H9 (cell line): ENCODE measurements at regions not wholly inside any gene's neighbourhood (a gene's known extent, or its start where the extent isn't known, plus 50 kb on each side); places are given as distances from the start of the nearest gene placed in this dataset.

Experiments
- DNase-seq: peaks from one replicate; pipeline ENCODE4 v3.0.0-alpha.2; 2017
- H2AFZ ChIP-seq: one replicate; pipeline ENCODE4 v1.6.1; 2013; ENCODE audit warnings: mild to moderate bottlenecking, low read length, control low read depth, moderate library complexity
- H2AK5ac ChIP-seq: 2 replicates; pipeline ENCODE4 v1.6.1; 2013; ENCODE audit warnings: low read length, control low read depth, mixed read lengths; ENCODE audit not compliant: insufficient read length
- H2BK120ac ChIP-seq: one replicate; pipeline ENCODE4 v1.6.1; 2013; ENCODE audit warnings: low read depth, mild to moderate bottlenecking, low read length, control low read depth, inconsistent platforms; ENCODE audit not compliant: poor library complexity, severe bottlenecking
- H2BK12ac ChIP-seq: 2 replicates; pipeline ENCODE4 v1.6.1; 2013; ENCODE audit warnings: low read length, control low read depth, mixed read lengths, low read depth; ENCODE audit not compliant: insufficient read length
- H2BK15ac ChIP-seq: 2 replicates; pipeline ENCODE4 v1.6.1; 2013; ENCODE audit warnings: low read depth, low read length, control low read depth
- H2BK20ac ChIP-seq: one replicate; pipeline ENCODE4 v1.6.1; 2013; ENCODE audit warnings: low read depth, mild to moderate bottlenecking, low read length, control low read depth, inconsistent platforms; ENCODE audit not compliant: poor library complexity, severe bottlenecking
- H2BK5ac ChIP-seq: 2 replicates; pipeline ENCODE4 v1.6.1; 2013; ENCODE audit warnings: low read length, control low read depth, mixed read lengths; ENCODE audit not compliant: insufficient read length
- H3K14ac ChIP-seq: 2 replicates; pipeline ENCODE4 v1.6.1; 2013; ENCODE audit warnings: low read length, control low read depth; ENCODE audit not compliant: insufficient read depth
- H3K18ac ChIP-seq: 2 replicates; pipeline ENCODE4 v1.6.1; 2013; ENCODE audit warnings: low read depth, mild to moderate bottlenecking, mixed read lengths, low read length, control low read depth; ENCODE audit not compliant: insufficient read length
- H3K23ac ChIP-seq: 2 replicates; pipeline ENCODE4 v1.6.1; 2013; ENCODE audit warnings: low read length, control low read depth, mixed read lengths, low read depth; ENCODE audit not compliant: insufficient read length
- H3K23me2 ChIP-seq: 2 replicates; pipeline ENCODE4 v1.6.1; 2013; ENCODE audit warnings: low read depth, mild to moderate bottlenecking, mixed read lengths, low read length, control low read depth; ENCODE audit not compliant: insufficient read length, poor library complexity, severe bottlenecking
- H3K27ac ChIP-seq: 2 replicates; pipeline ENCODE4 v1.5.1; 2013; ENCODE audit warnings: low read length, control low read depth, mixed read lengths, low read depth; ENCODE audit not compliant: insufficient read length
- H3K27me3 ChIP-seq: 2 replicates; pipeline ENCODE4 v1.6.1; 2013; ENCODE audit warnings: low read length, control low read depth, inconsistent platforms; ENCODE audit not compliant: insufficient read depth
- H3K4ac ChIP-seq: 2 replicates; pipeline ENCODE4 v1.6.1; 2013; ENCODE audit warnings: low read depth, mild to moderate bottlenecking, control low read depth, inconsistent platforms, low read length, moderate library complexity
- H3K4me1 ChIP-seq: 2 replicates; pipeline ENCODE4 v1.6.1; 2013; ENCODE audit warnings: low read length, control low read depth, inconsistent platforms; ENCODE audit not compliant: insufficient read depth
- H3K4me2 ChIP-seq: 2 replicates; pipeline ENCODE4 v1.6.1; 2013; ENCODE audit warnings: low read length, control low read depth, mixed read lengths; ENCODE audit not compliant: insufficient read length, insufficient read depth
- H3K56ac ChIP-seq: 2 replicates; pipeline ENCODE4 v1.6.1; 2013; ENCODE audit warnings: low read depth, mild to moderate bottlenecking, mixed read lengths, low read length, control low read depth; ENCODE audit not compliant: insufficient read length
- H3K79me1 ChIP-seq: 2 replicates; pipeline ENCODE4 v1.6.1; 2013; ENCODE audit warnings: low read depth, mild to moderate bottlenecking, moderate library complexity, low read length, control low read depth, inconsistent platforms; ENCODE audit not compliant: insufficient read depth, poor library complexity, severe bottlenecking
- H3K79me2 ChIP-seq: 2 replicates; pipeline ENCODE4 v1.6.1; 2013; ENCODE audit warnings: low read length, control low read depth, inconsistent platforms; ENCODE audit not compliant: insufficient read depth
- H3K9ac ChIP-seq: 2 replicates; pipeline ENCODE4 v1.6.1; 2013; ENCODE audit warnings: low read length, control low read depth, mixed read lengths; ENCODE audit not compliant: insufficient read length; ENCODE audit errors: extremely low read depth
- H3K9me3 ChIP-seq: one replicate; pipeline ENCODE4 v1.6.1; 2013; ENCODE audit warnings: low read depth, low read length, inconsistent platforms; ENCODE audit not compliant: control insufficient read depth
- H3T11ph ChIP-seq: one replicate; pipeline ENCODE4 v1.6.1; 2013; ENCODE audit warnings: mild to moderate bottlenecking, low read length, control low read depth, inconsistent platforms
- H4K20me1 ChIP-seq: one replicate; pipeline ENCODE4 v1.6.1; 2013; ENCODE audit not compliant: control insufficient read depth, insufficient read length, insufficient read depth
- H4K5ac ChIP-seq: 2 replicates; pipeline ENCODE4 v1.6.1; 2013; ENCODE audit warnings: low read depth, mild to moderate bottlenecking, mixed read lengths, low read length, control low read depth; ENCODE audit not compliant: insufficient read length
- H4K8ac ChIP-seq: replicated peaks from 2 replicates; pipeline ENCODE4 v1.6.1; 2013; ENCODE audit warnings: low read length, control low read depth, mixed read lengths, low read depth; ENCODE audit not compliant: insufficient read length
- H4K91ac ChIP-seq: 2 replicates; pipeline ENCODE4 v1.6.1; 2013; ENCODE audit warnings: low read depth, mild to moderate bottlenecking, moderate library complexity, mixed read lengths, low read length, control low read depth; ENCODE audit not compliant: insufficient read length
- H3K27ac Mint-ChIP-seq, 3 experiments: 2 replicates in 2 of 3; 3 replicates in 1 of 3; pipeline ENCODE4 v1.8.0; 2020 to 2021; ENCODE audit warnings: mixed read lengths in 3 of 3, mild to moderate bottlenecking in 1 of 3, moderate library complexity in 1 of 3
- H3K27me3 Mint-ChIP-seq: 2 replicates; pipeline ENCODE4 v1.8.0; 2021; ENCODE audit warnings: low read depth, mild to moderate bottlenecking, moderate library complexity, mixed read lengths
- H3K36me3 Mint-ChIP-seq, 3 experiments: 2 replicates in 2 of 3; 3 replicates in 1 of 3; pipeline ENCODE4 v1.8.0; 2020 to 2021; ENCODE audit warnings: low read depth in 3 of 3, mixed read lengths in 3 of 3; ENCODE audit not compliant: insufficient read depth in 1 of 3
- H3K4me1 Mint-ChIP-seq, 2 experiments: 2 replicates each; pipeline ENCODE4 v1.8.0; 2020; ENCODE audit warnings: mixed read lengths in 2 of 2
- H3K4me3 Mint-ChIP-seq, 2 experiments: 2 replicates in 1 of 2; 3 replicates in 1 of 2; pipeline ENCODE4 v1.8.0; 2020 to 2021; ENCODE audit warnings: mild to moderate bottlenecking in 2 of 2, mixed read lengths in 2 of 2, moderate library complexity in 1 of 2
- H3K9me3 Mint-ChIP-seq, 2 experiments: 2 replicates in 1 of 2; 3 replicates in 1 of 2; pipeline ENCODE4 v1.8.0; 2020; ENCODE audit warnings: mild to moderate bottlenecking in 2 of 2, mixed read lengths in 2 of 2, moderate library complexity in 1 of 2
- WGBS: extraction: QIAGEN DNeasy Blood & Tissue Kit; methylation state at CpG from one replicate; pipeline ENCODE4 v1.1.7; 2013; ENCODE audit warnings: missing lambda C conversion rate, low lambda C conversion rate, mixed read lengths; ENCODE audit not compliant: insufficient read length; ENCODE audit errors: extremely low coverage; 5-methylcytosine and 5-hydroxymethylcytosine counted together
- TF ChIP-seq, protein P1 (sequence below): fragments of 200-600 bp; sonication (generic); conservative IDR thresholded peaks from 3 replicates; pipeline ENCODE4 v1.8.0; 2021; ENCODE audit warnings: antibody characterized with exemption, mild to moderate bottlenecking

DNA sequence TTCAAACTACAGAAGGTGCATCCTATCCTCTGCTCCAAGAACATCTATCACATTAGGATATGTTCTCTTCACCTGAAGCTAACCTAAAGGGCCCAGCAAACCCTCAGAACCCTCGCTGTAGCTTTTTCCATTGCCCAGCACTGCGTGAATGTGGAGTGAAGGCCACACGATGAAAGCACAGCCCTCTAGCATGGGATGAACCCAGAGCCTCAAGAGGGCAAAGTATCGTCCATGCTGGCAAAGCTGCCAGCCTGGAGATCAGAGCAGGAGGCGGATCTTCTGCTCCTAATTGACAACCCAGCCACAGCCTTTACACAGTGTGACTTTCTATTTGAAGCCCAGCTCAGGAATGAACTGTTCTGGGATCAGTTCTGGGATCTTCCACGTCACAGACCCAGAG, 65.1 kb upstream of the USP47 start:
- H3K9ac ChIP-seq, result no peak overlapping the region
- H3K18ac ChIP-seq, result no peak overlapping the region
- H2BK5ac ChIP-seq, result no peak overlapping the region
- Mint-ChIP-seq H3K36me3 (no peaks in the 10 kb centered on the region), H3K27ac (no peak overlapping the region; a peak in 1 of 7 replicates), H3K27me3 (peaks cover 9% of the 10 kb centered on the region), H3K4me1 (no peaks in the 10 kb centered on the region), H3K4me3 (no peak overlapping the region), H3K9me3 (no peaks in the 10 kb centered on the region)
- H3K27ac ChIP-seq, result no peak overlapping the region
- H3K79me2 ChIP-seq, result no peaks in the 10 kb centered on the region
- no peak overlapping the region for H4K91ac ChIP-seq
- no peak overlapping the region for H2AFZ ChIP-seq
- H3K27me3 ChIP-seq, result no peaks in the 10 kb centered on the region
- no peak overlapping the region for H2AK5ac ChIP-seq
- H3K4ac ChIP-seq, result no peak overlapping the region
- no peak overlapping the region for H3K23ac ChIP-seq
- no peak overlapping the region for H2BK120ac ChIP-seq
- H2BK12ac ChIP-seq, result no peak overlapping the region
- WGBS, result no CpG with 5 or more reads among the region's 6 CpGs
- no peak overlapping the region for H2BK15ac ChIP-seq
- no peaks in the 10 kb centered on the region for H3K23me2 ChIP-seq
- no peaks in the 10 kb centered on the region for H3K9me3 ChIP-seq
- H3K4me1 ChIP-seq, result no peaks in the 10 kb centered on the region
- no peak overlapping the region for H4K8ac ChIP-seq
- no peak overlapping the region for H3T11ph ChIP-seq
- H4K20me1 ChIP-seq, result no peaks in the 10 kb centered on the region
- H3K79me1 ChIP-seq, result no peaks in the 10 kb centered on the region
- H4K5ac ChIP-seq, result no peak overlapping the region
- no peak overlapping the region for H3K56ac ChIP-seq
- H3K14ac ChIP-seq, result no peak overlapping the region
- TF ChIP-seq, protein P1, sequence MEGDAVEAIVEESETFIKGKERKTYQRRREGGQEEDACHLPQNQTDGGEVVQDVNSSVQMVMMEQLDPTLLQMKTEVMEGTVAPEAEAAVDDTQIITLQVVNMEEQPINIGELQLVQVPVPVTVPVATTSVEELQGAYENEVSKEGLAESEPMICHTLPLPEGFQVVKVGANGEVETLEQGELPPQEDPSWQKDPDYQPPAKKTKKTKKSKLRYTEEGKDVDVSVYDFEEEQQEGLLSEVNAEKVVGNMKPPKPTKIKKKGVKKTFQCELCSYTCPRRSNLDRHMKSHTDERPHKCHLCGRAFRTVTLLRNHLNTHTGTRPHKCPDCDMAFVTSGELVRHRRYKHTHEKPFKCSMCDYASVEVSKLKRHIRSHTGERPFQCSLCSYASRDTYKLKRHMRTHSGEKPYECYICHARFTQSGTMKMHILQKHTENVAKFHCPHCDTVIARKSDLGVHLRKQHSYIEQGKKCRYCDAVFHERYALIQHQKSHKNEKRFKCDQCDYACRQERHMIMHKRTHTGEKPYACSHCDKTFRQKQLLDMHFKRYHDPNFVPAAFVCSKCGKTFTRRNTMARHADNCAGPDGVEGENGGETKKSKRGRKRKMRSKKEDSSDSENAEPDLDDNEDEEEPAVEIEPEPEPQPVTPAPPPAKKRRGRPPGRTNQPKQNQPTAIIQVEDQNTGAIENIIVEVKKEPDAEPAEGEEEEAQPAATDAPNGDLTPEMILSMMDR, result no peak
- no peak for DNase-seq
- no peak overlapping the region for H2BK20ac ChIP-seq
- no peak overlapping the region for H3K4me2 ChIP-seq
